Thyroid gland (tissue), 4 donors: ENCODE measurements at regions not wholly inside any gene's neighbourhood (a gene's known extent, or its start where the extent isn't known, plus 50 kb on each side); places are given as distances from the start of the nearest gene placed in this dataset.

Experiments
- CTCF ChIP-seq, 6 experiments: fragments of 200-600 bp in 3 of 6; fragments of 450-650 bp in 3 of 6; sonication (generic) in 3 of 6; IDR thresholded peaks; one replicate each; pipeline ENCODE4 v1.5.1; 2016 to 2019; ENCODE audit warnings: antibody characterized with exemption in 6 of 6, mild to moderate bottlenecking in 2 of 6, inconsistent platforms in 1 of 6, moderate library complexity in 1 of 6
- POLR2A ChIP-seq, 2 donors: fragments of 450-650 bp; IDR thresholded peaks; one replicate each; pipeline ENCODE4 v1.6.1; 2017; ENCODE audit warnings: antibody characterized with exemption in 2 of 2, mild to moderate bottlenecking in 2 of 2, moderate library complexity in 1 of 2

GRCh38 chr5:59976342-59976741 is 82.8 kb upstream of the PDE4D start:
- TF ChIP-seq CTCF (IDR thresholded peaks at IDR 0.05), result no peak
- no peak for TF ChIP-seq POLR2A (IDR thresholded peaks at IDR 0.05)
